ENCODE measurements at regions not wholly inside any gene's neighbourhood (a gene's known extent, or its start where the extent isn't known, plus 50 kb on each side); places are given as distances from the start of the nearest gene placed in this dataset.
"Not testable (repeated sequence)": the region's sequence is repeated elsewhere in the genome, so short reads cannot be mapped to it uniquely, and the experiment has no call there.

GRCh38 chr19:57028804-57029525 lies 90.8 kb upstream of the USP29 start:
- no peak for TF ChIP-seq POLR2A (IDR thresholded peaks at IDR 0.05; ENCODE audit: extremely low read depth, insufficient read length)
- no peak for TF ChIP-seq CTCF (IDR thresholded peaks at IDR 0.05; ENCODE audit: low read depth, low read length)
- TF ChIP-seq MAX (IDR thresholded peaks at IDR 0.05; ENCODE audit: low read depth, low read length): no peak
- TF ChIP-seq MYC (IDR thresholded peaks at IDR 0.05; ENCODE audit: low read depth, low read length): no peak
- H3K4me3 ChIP-seq (ENCODE audit: low read depth, low read length): no peak overlapping the region
- DNase-seq (ENCODE audit: low read depth): no peak

- no peak overlapping the region for H3K4me3 ChIP-seq (ENCODE audit: low read depth, low read length)
- no peak for DNase-seq (ENCODE audit: low read depth)
- TF ChIP-seq POLR2A (IDR thresholded peaks at IDR 0.05; ENCODE audit: extremely low read depth, insufficient read length): no peak
- TF ChIP-seq MYC (IDR thresholded peaks at IDR 0.05; ENCODE audit: low read depth, low read length): no peak
- TF ChIP-seq MAX (IDR thresholded peaks at IDR 0.05; ENCODE audit: low read depth, low read length): no peak
- no peak for TF ChIP-seq CTCF (IDR thresholded peaks at IDR 0.05; ENCODE audit: low read depth, low read length)
Observed at GRCh38 chr19:57031106-57031505, 88.7 kb upstream of the USP29 start.

- TF ChIP-seq CTCF (IDR thresholded peaks at IDR 0.05; ENCODE audit: low read depth, low read length): no peak
- DNase-seq (ENCODE audit: low read depth): no peak
- no peak overlapping the region for H3K4me3 ChIP-seq (ENCODE audit: low read depth, low read length)
Observed at GRCh38 chr19:57033576-57033975, 86.2 kb upstream of the USP29 start.

- DNase-seq (ENCODE audit: low read depth): no peak
- H3K4me3 ChIP-seq (ENCODE audit: low read depth, low read length): no peak overlapping the region
- TF ChIP-seq MYC (IDR thresholded peaks at IDR 0.05; ENCODE audit: low read depth, low read length) (no peak), POLR2A (IDR thresholded peaks at IDR 0.05; ENCODE audit: extremely low read depth, insufficient read length) (no peak), CTCF (IDR thresholded peaks at IDR 0.05; ENCODE audit: low read depth, low read length) (no peak)
Observed at GRCh38 chr19:57034544-57034943, 85.2 kb upstream of the USP29 start.

GRCh38 chr19:57035740-57036139 lies 84.0 kb upstream of the USP29 start:
- H3K4me3 ChIP-seq (ENCODE audit: low read depth, low read length); DNase-seq (ENCODE audit: low read depth): not testable (repeated sequence)

- no peak overlapping the region for H3K4me3 ChIP-seq (ENCODE audit: low read depth, low read length)
- no peak for DNase-seq (ENCODE audit: low read depth)
- no peak for TF ChIP-seq MAX (IDR thresholded peaks at IDR 0.05; ENCODE audit: low read depth, low read length)
- no peak for TF ChIP-seq MYC (IDR thresholded peaks at IDR 0.05; ENCODE audit: low read depth, low read length)
- no peak for TF ChIP-seq POLR2A (IDR thresholded peaks at IDR 0.05; ENCODE audit: extremely low read depth, insufficient read length)
- TF ChIP-seq CTCF (IDR thresholded peaks at IDR 0.05; ENCODE audit: low read depth, low read length): no peak
Observed at GRCh38 chr19:57037556-57037955, 82.2 kb upstream of the USP29 start.
